H9 (cell line): ENCODE measurements at regions not wholly inside any gene's neighbourhood (a gene's known extent, or its start where the extent isn't known, plus 50 kb on each side); places are given as distances from the start of the nearest gene placed in this dataset.

Experiments
- DNase-seq: peaks from one replicate; pipeline ENCODE4 v3.0.0-alpha.2; 2017
- H2AFZ ChIP-seq: one replicate; pipeline ENCODE4 v1.6.1; 2013; ENCODE audit warnings: mild to moderate bottlenecking, low read length, control low read depth, moderate library complexity
- H2AK5ac ChIP-seq: 2 replicates; pipeline ENCODE4 v1.6.1; 2013; ENCODE audit warnings: low read length, control low read depth, mixed read lengths; ENCODE audit not compliant: insufficient read length
- H2BK120ac ChIP-seq: one replicate; pipeline ENCODE4 v1.6.1; 2013; ENCODE audit warnings: low read depth, mild to moderate bottlenecking, low read length, control low read depth, inconsistent platforms; ENCODE audit not compliant: poor library complexity, severe bottlenecking
- H2BK12ac ChIP-seq: 2 replicates; pipeline ENCODE4 v1.6.1; 2013; ENCODE audit warnings: low read length, control low read depth, mixed read lengths, low read depth; ENCODE audit not compliant: insufficient read length
- H2BK15ac ChIP-seq: 2 replicates; pipeline ENCODE4 v1.6.1; 2013; ENCODE audit warnings: low read depth, low read length, control low read depth
- H2BK20ac ChIP-seq: one replicate; pipeline ENCODE4 v1.6.1; 2013; ENCODE audit warnings: low read depth, mild to moderate bottlenecking, low read length, control low read depth, inconsistent platforms; ENCODE audit not compliant: poor library complexity, severe bottlenecking
- H2BK5ac ChIP-seq: 2 replicates; pipeline ENCODE4 v1.6.1; 2013; ENCODE audit warnings: low read length, control low read depth, mixed read lengths; ENCODE audit not compliant: insufficient read length
- H3K14ac ChIP-seq: 2 replicates; pipeline ENCODE4 v1.6.1; 2013; ENCODE audit warnings: low read length, control low read depth; ENCODE audit not compliant: insufficient read depth
- H3K18ac ChIP-seq: 2 replicates; pipeline ENCODE4 v1.6.1; 2013; ENCODE audit warnings: low read depth, mild to moderate bottlenecking, mixed read lengths, low read length, control low read depth; ENCODE audit not compliant: insufficient read length
- H3K23ac ChIP-seq: 2 replicates; pipeline ENCODE4 v1.6.1; 2013; ENCODE audit warnings: low read length, control low read depth, mixed read lengths, low read depth; ENCODE audit not compliant: insufficient read length
- H3K23me2 ChIP-seq: 2 replicates; pipeline ENCODE4 v1.6.1; 2013; ENCODE audit warnings: low read depth, mild to moderate bottlenecking, mixed read lengths, low read length, control low read depth; ENCODE audit not compliant: insufficient read length, poor library complexity, severe bottlenecking
- H3K27ac ChIP-seq: 2 replicates; pipeline ENCODE4 v1.5.1; 2013; ENCODE audit warnings: low read length, control low read depth, mixed read lengths, low read depth; ENCODE audit not compliant: insufficient read length
- H3K27me3 ChIP-seq: 2 replicates; pipeline ENCODE4 v1.6.1; 2013; ENCODE audit warnings: low read length, control low read depth, inconsistent platforms; ENCODE audit not compliant: insufficient read depth
- H3K4ac ChIP-seq: 2 replicates; pipeline ENCODE4 v1.6.1; 2013; ENCODE audit warnings: low read depth, mild to moderate bottlenecking, control low read depth, inconsistent platforms, low read length, moderate library complexity
- H3K4me1 ChIP-seq: 2 replicates; pipeline ENCODE4 v1.6.1; 2013; ENCODE audit warnings: low read length, control low read depth, inconsistent platforms; ENCODE audit not compliant: insufficient read depth
- H3K4me2 ChIP-seq: 2 replicates; pipeline ENCODE4 v1.6.1; 2013; ENCODE audit warnings: low read length, control low read depth, mixed read lengths; ENCODE audit not compliant: insufficient read length, insufficient read depth
- H3K56ac ChIP-seq: 2 replicates; pipeline ENCODE4 v1.6.1; 2013; ENCODE audit warnings: low read depth, mild to moderate bottlenecking, mixed read lengths, low read length, control low read depth; ENCODE audit not compliant: insufficient read length
- H3K79me1 ChIP-seq: 2 replicates; pipeline ENCODE4 v1.6.1; 2013; ENCODE audit warnings: low read depth, mild to moderate bottlenecking, moderate library complexity, low read length, control low read depth, inconsistent platforms; ENCODE audit not compliant: insufficient read depth, poor library complexity, severe bottlenecking
- H3K79me2 ChIP-seq: 2 replicates; pipeline ENCODE4 v1.6.1; 2013; ENCODE audit warnings: low read length, control low read depth, inconsistent platforms; ENCODE audit not compliant: insufficient read depth
- H3K9ac ChIP-seq: 2 replicates; pipeline ENCODE4 v1.6.1; 2013; ENCODE audit warnings: low read length, control low read depth, mixed read lengths; ENCODE audit not compliant: insufficient read length; ENCODE audit errors: extremely low read depth
- H3K9me3 ChIP-seq: one replicate; pipeline ENCODE4 v1.6.1; 2013; ENCODE audit warnings: low read depth, low read length, inconsistent platforms; ENCODE audit not compliant: control insufficient read depth
- H3T11ph ChIP-seq: one replicate; pipeline ENCODE4 v1.6.1; 2013; ENCODE audit warnings: mild to moderate bottlenecking, low read length, control low read depth, inconsistent platforms
- H4K20me1 ChIP-seq: one replicate; pipeline ENCODE4 v1.6.1; 2013; ENCODE audit not compliant: control insufficient read depth, insufficient read length, insufficient read depth
- H4K5ac ChIP-seq: 2 replicates; pipeline ENCODE4 v1.6.1; 2013; ENCODE audit warnings: low read depth, mild to moderate bottlenecking, mixed read lengths, low read length, control low read depth; ENCODE audit not compliant: insufficient read length
- H4K8ac ChIP-seq: replicated peaks from 2 replicates; pipeline ENCODE4 v1.6.1; 2013; ENCODE audit warnings: low read length, control low read depth, mixed read lengths, low read depth; ENCODE audit not compliant: insufficient read length
- H4K91ac ChIP-seq: 2 replicates; pipeline ENCODE4 v1.6.1; 2013; ENCODE audit warnings: low read depth, mild to moderate bottlenecking, moderate library complexity, mixed read lengths, low read length, control low read depth; ENCODE audit not compliant: insufficient read length
- H3K27ac Mint-ChIP-seq, 3 experiments: 2 replicates in 2 of 3; 3 replicates in 1 of 3; pipeline ENCODE4 v1.8.0; 2020 to 2021; ENCODE audit warnings: mixed read lengths in 3 of 3, mild to moderate bottlenecking in 1 of 3, moderate library complexity in 1 of 3
- H3K27me3 Mint-ChIP-seq: 2 replicates; pipeline ENCODE4 v1.8.0; 2021; ENCODE audit warnings: low read depth, mild to moderate bottlenecking, moderate library complexity, mixed read lengths
- H3K36me3 Mint-ChIP-seq, 3 experiments: 2 replicates in 2 of 3; 3 replicates in 1 of 3; pipeline ENCODE4 v1.8.0; 2020 to 2021; ENCODE audit warnings: low read depth in 3 of 3, mixed read lengths in 3 of 3; ENCODE audit not compliant: insufficient read depth in 1 of 3
- H3K4me1 Mint-ChIP-seq, 2 experiments: 2 replicates each; pipeline ENCODE4 v1.8.0; 2020; ENCODE audit warnings: mixed read lengths in 2 of 2
- H3K4me3 Mint-ChIP-seq, 2 experiments: 2 replicates in 1 of 2; 3 replicates in 1 of 2; pipeline ENCODE4 v1.8.0; 2020 to 2021; ENCODE audit warnings: mild to moderate bottlenecking in 2 of 2, mixed read lengths in 2 of 2, moderate library complexity in 1 of 2
- H3K9me3 Mint-ChIP-seq, 2 experiments: 2 replicates in 1 of 2; 3 replicates in 1 of 2; pipeline ENCODE4 v1.8.0; 2020; ENCODE audit warnings: mild to moderate bottlenecking in 2 of 2, mixed read lengths in 2 of 2, moderate library complexity in 1 of 2
- TF ChIP-seq, protein P1 (sequence below): fragments of 200-600 bp; sonication (generic); conservative IDR thresholded peaks from 3 replicates; pipeline ENCODE4 v1.8.0; 2021; ENCODE audit warnings: antibody characterized with exemption, mild to moderate bottlenecking

DNA sequence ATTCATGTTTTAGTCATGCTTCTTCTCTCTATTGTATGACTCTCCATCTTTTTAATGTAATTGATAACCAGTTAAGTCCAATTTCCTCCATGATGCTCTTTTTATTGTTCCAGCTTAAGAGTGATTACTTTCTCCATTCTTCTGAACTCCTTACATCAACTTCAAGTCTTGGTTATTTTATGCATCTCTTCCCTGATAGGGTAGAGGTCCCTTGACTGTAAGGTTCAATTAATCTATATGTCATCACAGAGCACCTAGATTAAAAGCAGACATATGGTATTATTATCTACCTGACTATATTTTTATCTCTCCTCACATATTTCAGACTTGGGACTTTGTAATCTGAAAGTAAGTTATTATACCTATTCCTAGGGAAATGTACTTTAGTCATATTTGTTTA lies 853.1 kb downstream of the REEP3 start:
- no peak overlapping the region for H2BK15ac ChIP-seq
- H2BK120ac ChIP-seq = no peak overlapping the region
- Mint-ChIP-seq H3K27me3 (no peaks in the 10 kb centered on the region), H3K36me3 (no peaks in the 10 kb centered on the region), H3K4me1 (peaks cover 0 to 3% of the 10 kb centered on the region in 2 experiments; a peak in 1 of 4 replicates), H3K27ac (no peak overlapping the region), H3K9me3 (no peaks in the 10 kb centered on the region), H3K4me3 (no peak overlapping the region)
- no peak overlapping the region for H4K8ac ChIP-seq
- no peak overlapping the region for H3K14ac ChIP-seq
- H3K56ac ChIP-seq = no peak overlapping the region
- H4K91ac ChIP-seq = no peak overlapping the region
- H3K4me1 ChIP-seq = no peaks in the 10 kb centered on the region
- no peak overlapping the region for H4K5ac ChIP-seq
- H2BK5ac ChIP-seq = no peak overlapping the region
- no peaks in the 10 kb centered on the region for H3K79me1 ChIP-seq
- no peaks in the 10 kb centered on the region for H3K9me3 ChIP-seq
- no peak overlapping the region for H3K9ac ChIP-seq
- TF ChIP-seq, protein P1, sequence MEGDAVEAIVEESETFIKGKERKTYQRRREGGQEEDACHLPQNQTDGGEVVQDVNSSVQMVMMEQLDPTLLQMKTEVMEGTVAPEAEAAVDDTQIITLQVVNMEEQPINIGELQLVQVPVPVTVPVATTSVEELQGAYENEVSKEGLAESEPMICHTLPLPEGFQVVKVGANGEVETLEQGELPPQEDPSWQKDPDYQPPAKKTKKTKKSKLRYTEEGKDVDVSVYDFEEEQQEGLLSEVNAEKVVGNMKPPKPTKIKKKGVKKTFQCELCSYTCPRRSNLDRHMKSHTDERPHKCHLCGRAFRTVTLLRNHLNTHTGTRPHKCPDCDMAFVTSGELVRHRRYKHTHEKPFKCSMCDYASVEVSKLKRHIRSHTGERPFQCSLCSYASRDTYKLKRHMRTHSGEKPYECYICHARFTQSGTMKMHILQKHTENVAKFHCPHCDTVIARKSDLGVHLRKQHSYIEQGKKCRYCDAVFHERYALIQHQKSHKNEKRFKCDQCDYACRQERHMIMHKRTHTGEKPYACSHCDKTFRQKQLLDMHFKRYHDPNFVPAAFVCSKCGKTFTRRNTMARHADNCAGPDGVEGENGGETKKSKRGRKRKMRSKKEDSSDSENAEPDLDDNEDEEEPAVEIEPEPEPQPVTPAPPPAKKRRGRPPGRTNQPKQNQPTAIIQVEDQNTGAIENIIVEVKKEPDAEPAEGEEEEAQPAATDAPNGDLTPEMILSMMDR = no peak
- H3K23me2 ChIP-seq = no peaks in the 10 kb centered on the region
- H2AFZ ChIP-seq = no peak overlapping the region
- H2AK5ac ChIP-seq = no peak overlapping the region
- no peak overlapping the region for H3T11ph ChIP-seq
- no peak overlapping the region for H3K18ac ChIP-seq
- DNase-seq = no peak
- H3K4me2 ChIP-seq = no peak overlapping the region
- H2BK12ac ChIP-seq = no peak overlapping the region
- H3K23ac ChIP-seq = no peak overlapping the region
- no peak overlapping the region for H3K27ac ChIP-seq
- no peaks in the 10 kb centered on the region for H3K79me2 ChIP-seq
- H3K4ac ChIP-seq = no peak overlapping the region
- H2BK20ac ChIP-seq = no peak overlapping the region
- no peaks in the 10 kb centered on the region for H4K20me1 ChIP-seq
- no peaks in the 10 kb centered on the region for H3K27me3 ChIP-seq
